SHP77 (cell line): ENCODE measurements at regions not wholly inside any gene's neighbourhood (a gene's known extent, or its start where the extent isn't known, plus 50 kb on each side); places are given as distances from the start of the nearest gene placed in this dataset.
"Not testable (repeated sequence)": the region's sequence is repeated elsewhere in the genome, so short reads cannot be mapped to it uniquely, and the experiment has no call there.

Experiments
- DNase-seq, 2 experiments: peaks; one replicate each; lab custom pipeline; 2025; lab: John Stamatoyannopoulos, UW

- no peak for DNase-seq
These were observed 231.3 kb upstream of the SLCO3A1 start for GRCh38 chr15:91622235-91622634.

GRCh38 chr15:91622711-91623342, 230.7 kb upstream of the SLCO3A1 start:
- no peak for DNase-seq

GRCh38 chr15:91624353-91624968, 229.0 kb upstream of the SLCO3A1 start:
- no peak for DNase-seq

- DNase-seq: no peak
These were observed 228.0 kb upstream of the SLCO3A1 start for GRCh38 chr15:91625506-91625905.

GRCh38 chr15:91627473-91628278, 225.8 kb upstream of the SLCO3A1 start:
- DNase-seq: no peak

- no peak for DNase-seq
These were observed 223.4 kb upstream of the SLCO3A1 start for GRCh38 chr15:91630090-91630489.

- no peak for DNase-seq
These were observed 221.3 kb upstream of the SLCO3A1 start for GRCh38 chr15:91632176-91632575.

GRCh38 chr15:91632981-91633380, 220.5 kb upstream of the SLCO3A1 start:
- DNase-seq: no peak

- no peak for DNase-seq
These were observed 219.3 kb upstream of the SLCO3A1 start for GRCh38 chr15:91634179-91634578.

- DNase-seq: no peak
These were observed 218.4 kb upstream of the SLCO3A1 start for GRCh38 chr15:91635080-91635479.

GRCh38 chr15:91635641-91636040, 217.9 kb upstream of the SLCO3A1 start:
- no peak for DNase-seq

GRCh38 chr15:91649016-91649415, 204.5 kb upstream of the SLCO3A1 start:
- DNase-seq: no peak

GRCh38 chr15:91649831-91650321, 203.6 kb upstream of the SLCO3A1 start:
- no peak for DNase-seq

GRCh38 chr15:91651251-91651650, 202.3 kb upstream of the SLCO3A1 start:
- DNase-seq: no peak

- DNase-seq: no peak
These were observed 200.8 kb upstream of the SLCO3A1 start for GRCh38 chr15:91652610-91653207.

GRCh38 chr15:91655563-91656290, 197.8 kb upstream of the SLCO3A1 start:
- DNase-seq: not testable (repeated sequence)

- DNase-seq: no peak
These were observed 193.3 kb upstream of the SLCO3A1 start for GRCh38 chr15:91660174-91660649.

- DNase-seq: no peak
These were observed 189.2 kb upstream of the SLCO3A1 start for GRCh38 chr15:91664224-91664836.

- no peak for DNase-seq
These were observed 188.3 kb upstream of the SLCO3A1 start for GRCh38 chr15:91665212-91665611.

GRCh38 chr15:91668370-91668769, 185.1 kb upstream of the SLCO3A1 start:
- no peak for DNase-seq

GRCh38 chr15:91670108-91670507, 183.4 kb upstream of the SLCO3A1 start:
- no peak for DNase-seq
